H4 (cell line): ENCODE measurements at regions not wholly inside any gene's neighbourhood (a gene's known extent, or its start where the extent isn't known, plus 50 kb on each side); places are given as distances from the start of the nearest gene placed in this dataset.

Experiments used
- DNase-seq: peaks from one replicate; pipeline ENCODE4 v3.0.0-alpha.2; 2015; ENCODE audit warnings: low spot score

GRCh38 chr6:144723431-144723830 lies 438.3 kb downstream of the UTRN start:
- no peak for DNase-seq

GRCh38 chr6:144724818-144725217 lies 439.7 kb downstream of the UTRN start:
- no peak for DNase-seq

- no peak for DNase-seq
Observed at GRCh38 chr6:144725736-144726522, 440.8 kb downstream of the UTRN start.

GRCh38 chr6:144728804-144729203 lies 443.7 kb downstream of the UTRN start:
- no peak for DNase-seq

DNA sequence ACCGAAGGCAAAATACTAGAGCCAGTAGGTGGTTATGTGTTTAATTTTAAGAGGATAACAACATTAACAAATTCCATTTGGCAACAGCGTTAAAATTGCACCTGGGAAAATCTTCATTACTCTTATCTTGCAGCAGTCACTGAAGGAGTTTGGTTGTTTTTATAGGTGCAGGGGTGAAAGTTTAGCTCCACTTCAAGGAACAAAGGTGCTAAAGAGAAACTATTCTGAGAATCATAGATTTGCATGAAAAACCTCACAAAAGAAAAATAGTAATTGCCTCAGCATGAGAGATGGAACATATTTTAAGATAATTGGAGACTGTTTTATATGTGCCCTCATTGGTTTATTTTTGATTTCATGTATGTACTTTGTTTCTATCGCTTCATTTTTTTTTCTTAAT lies 444.4 kb downstream of the UTRN start:
- DNase-seq = no peak

GRCh38 chr6:144730088-144730645 lies 445.0 kb downstream of the UTRN start:
- DNase-seq = no peak

- DNase-seq = no peak
Observed at GRCh38 chr6:144731229-144731628, 446.1 kb downstream of the UTRN start.

GRCh38 chr6:144736763-144737162 lies 451.6 kb downstream of the UTRN start:
- no peak for DNase-seq

DNA sequence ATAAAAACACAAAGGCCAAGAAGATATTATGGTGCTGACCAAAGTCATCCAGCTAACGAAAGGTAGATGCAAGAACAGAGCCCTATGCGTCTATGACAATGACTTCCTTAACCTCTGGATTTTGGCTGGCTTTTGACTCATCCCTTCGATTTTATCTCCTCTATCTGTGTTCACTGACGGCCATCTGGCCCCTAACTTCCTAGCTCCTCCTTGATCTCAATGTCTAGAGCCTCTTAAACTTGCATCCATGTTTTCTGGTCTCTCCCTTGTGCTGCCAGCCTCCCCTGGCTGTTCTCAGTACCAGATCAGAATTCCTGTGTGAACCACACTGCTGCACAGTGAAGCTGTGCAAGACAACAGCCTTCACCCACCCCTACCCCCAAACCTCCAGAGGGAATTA lies 452.9 kb downstream of the UTRN start:
- DNase-seq = no peak

DNA sequence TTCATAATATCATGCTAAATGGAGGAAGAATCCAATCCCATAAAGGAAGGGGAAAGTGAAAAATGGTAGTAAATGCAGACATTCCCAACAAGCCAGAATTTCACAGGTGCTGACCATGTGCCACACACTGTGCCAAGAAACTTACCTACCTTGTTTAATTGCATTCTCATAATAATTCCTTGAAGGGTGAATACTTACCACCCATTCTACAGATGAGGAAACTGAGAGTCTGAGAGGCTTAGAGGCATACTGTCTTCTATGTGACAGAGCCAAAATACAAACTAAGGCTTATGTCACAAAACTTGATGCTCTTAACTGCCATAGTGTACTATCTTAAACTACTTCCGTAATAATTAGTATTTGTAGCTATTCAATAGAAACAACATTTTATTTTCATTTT lies 454.7 kb downstream of the UTRN start:
- no peak for DNase-seq

DNA sequence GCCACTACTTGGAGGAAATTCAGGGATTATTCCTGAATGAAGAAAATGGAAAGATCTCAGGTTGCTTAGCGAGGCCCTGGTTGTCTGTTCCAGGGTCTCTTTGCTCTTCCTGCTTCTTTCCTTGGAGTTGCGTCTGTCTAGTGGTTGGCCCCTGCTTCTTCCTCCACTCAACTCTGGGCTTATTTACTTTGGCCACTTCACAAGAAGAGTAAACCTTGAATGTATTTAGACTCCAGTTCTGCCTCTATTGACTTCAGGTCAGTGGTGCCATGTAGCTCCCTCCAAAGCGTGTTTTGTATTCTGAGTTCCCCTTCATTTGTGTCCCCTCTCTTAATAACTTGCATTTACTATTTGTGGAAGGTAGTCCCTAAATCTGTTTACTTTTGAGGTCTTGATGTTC lies 456.5 kb downstream of the UTRN start:
- DNase-seq = no peak

- no peak for DNase-seq
Observed at GRCh38 chr6:144742779-144743178, 457.6 kb downstream of the UTRN start.

DNA sequence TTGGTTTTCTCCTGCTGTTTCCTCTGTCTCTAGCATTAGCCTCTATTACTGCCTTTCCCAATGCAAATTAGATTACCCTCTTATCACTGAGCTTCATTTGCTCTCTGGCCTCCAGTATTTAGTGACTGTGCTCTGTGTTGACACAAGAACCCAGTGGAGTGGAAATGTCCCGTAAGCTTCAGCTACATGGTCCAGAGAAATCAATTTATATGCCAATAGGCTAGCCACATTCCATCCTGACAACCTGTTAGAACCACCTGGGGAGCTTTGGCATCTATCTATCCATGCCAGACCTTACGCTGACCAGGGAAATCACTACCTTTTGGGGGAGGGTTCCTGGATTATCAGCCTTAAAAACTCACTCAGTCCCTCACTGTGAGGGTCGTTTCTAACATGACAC lies 459.6 kb downstream of the UTRN start:
- no peak for DNase-seq

- DNase-seq = no peak
Observed at GRCh38 chr6:144745439-144745838, 460.3 kb downstream of the UTRN start.

DNA sequence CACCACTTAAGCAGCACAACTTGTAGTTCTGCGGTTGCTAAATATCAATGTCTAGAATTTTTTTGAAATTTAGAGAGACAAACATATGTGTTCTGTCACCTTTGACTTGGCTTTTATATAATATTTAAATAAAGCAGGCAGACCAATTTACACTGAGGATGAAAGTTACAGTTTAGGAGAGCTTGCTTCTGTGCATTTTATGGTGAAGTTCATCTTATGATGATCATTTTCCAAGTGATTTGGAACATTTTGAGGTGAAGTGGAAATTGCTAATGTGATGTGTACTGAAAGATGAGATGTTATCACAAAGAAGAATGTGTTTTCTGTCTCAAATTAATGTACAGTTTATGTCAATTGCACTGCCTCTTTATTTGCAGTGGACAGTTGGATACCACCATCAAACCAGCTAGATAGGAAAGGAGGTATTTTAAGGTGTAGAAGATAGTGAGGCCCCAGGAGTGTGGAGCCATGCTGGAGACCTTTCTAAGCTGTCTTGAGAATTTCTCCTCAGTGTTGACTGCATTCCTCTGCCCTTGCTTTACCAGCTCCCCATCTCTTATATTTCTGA lies 461.9 kb downstream of the UTRN start:
- DNase-seq = no peak

GRCh38 chr6:144749263-144749662 lies 464.1 kb downstream of the UTRN start:
- DNase-seq = no peak

GRCh38 chr6:144753023-144753705 lies 468.0 kb downstream of the UTRN start:
- no peak for DNase-seq

DNA sequence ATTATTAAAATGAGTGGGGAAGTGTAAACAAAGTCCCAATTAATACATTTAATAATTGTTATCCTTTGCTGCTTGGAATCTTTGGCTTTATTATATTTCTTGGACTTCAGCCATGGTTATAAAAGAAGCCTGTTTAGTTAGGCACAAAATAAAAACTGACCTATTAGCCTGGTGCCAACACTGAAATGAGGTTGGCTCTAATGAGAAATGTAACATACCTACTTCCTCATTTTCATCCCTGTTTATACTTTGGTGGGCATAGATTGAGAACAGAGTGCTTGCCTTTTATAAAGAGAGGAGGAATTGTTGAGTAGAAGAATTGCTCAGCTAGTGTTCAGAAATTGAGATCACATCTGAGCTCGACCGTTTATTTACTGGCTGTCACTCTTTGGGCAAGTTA lies 471.3 kb downstream of the UTRN start:
- DNase-seq = no peak

DNA sequence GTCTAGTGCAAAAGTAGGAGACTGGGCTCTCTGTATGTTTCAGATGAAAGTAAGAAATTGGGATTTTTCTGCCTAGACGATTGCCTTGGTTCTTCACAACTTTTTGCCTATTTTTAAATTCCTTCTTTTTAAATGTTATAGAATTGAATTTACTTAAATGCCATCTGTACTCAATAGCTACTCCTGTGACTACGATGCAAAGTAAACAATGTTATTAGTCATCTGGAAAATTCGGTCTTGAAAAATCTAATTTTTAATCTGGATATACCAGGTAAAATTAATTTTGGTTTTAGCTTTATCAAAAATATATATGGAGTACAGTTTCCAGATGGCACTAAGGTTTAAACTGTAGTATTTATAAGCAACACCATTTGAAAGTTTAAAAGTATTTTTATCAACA lies 472.2 kb downstream of the UTRN start:
- DNase-seq = no peak

- DNase-seq = no peak
Observed at GRCh38 chr6:144757730-144758129, 472.6 kb downstream of the UTRN start.

- no peak for DNase-seq
Observed at GRCh38 chr6:144758602-144759001, 473.5 kb downstream of the UTRN start.

DNA sequence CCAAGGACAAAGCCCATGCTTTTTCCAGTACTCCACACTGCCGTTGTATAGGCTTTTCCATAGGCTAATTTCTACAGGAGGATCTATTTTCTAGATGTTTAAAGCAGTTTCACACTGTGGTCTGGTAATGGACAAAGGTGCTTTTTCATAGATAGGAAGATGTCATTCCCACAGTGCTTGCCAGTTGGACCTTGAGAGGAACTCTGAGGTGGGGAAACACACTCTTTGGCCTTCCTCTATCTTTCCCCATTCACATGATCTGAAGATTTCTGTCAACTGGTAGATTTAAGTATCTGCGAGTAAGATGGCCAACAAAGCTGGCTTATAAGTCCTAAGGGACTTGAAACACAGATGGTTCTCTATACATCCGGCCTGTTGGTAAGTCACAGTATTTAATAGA lies 477.3 kb downstream of the UTRN start:
- DNase-seq = no peak

GRCh38 chr6:144767051-144767450 lies 481.9 kb downstream of the UTRN start:
- DNase-seq = no peak
